ENCODE measurements at regions not wholly inside any gene's neighbourhood (a gene's known extent, or its start where the extent isn't known, plus 50 kb on each side); places are given as distances from the start of the nearest gene placed in this dataset.

GRCh38 chr6:15790116-15790515, 127.3 kb upstream of the DTNBP1 start:
- no peak overlapping the region for H3K27ac ChIP-seq
- no peak for TF ChIP-seq CTCF (conservative IDR thresholded peaks at IDR 0.05)

- TF ChIP-seq CTCF (conservative IDR thresholded peaks at IDR 0.05), result no peak
- no peak overlapping the region for H3K27ac ChIP-seq
Observed at GRCh38 chr6:15786846-15787245, 124.0 kb upstream of the DTNBP1 start.

GRCh38 chr6:15783484-15783883, 120.7 kb upstream of the DTNBP1 start:
- TF ChIP-seq CTCF (conservative IDR thresholded peaks at IDR 0.05), result no peak
- H3K27ac ChIP-seq, result no peak overlapping the region

GRCh38 chr6:15781890-15782289, 119.1 kb upstream of the DTNBP1 start:
- TF ChIP-seq CTCF (conservative IDR thresholded peaks at IDR 0.05), result no peak
- no peak overlapping the region for H3K27ac ChIP-seq

- H3K27ac ChIP-seq, result no peak overlapping the region
Observed at GRCh38 chr6:15781333-15781732, 118.5 kb upstream of the DTNBP1 start.

GRCh38 chr6:15780437-15780836, 117.6 kb upstream of the DTNBP1 start:
- no peak overlapping the region for H3K27ac ChIP-seq
- no peak for TF ChIP-seq CTCF (conservative IDR thresholded peaks at IDR 0.05)

More at GRCh38 chr6:15781333-15781732, 118.5 kb upstream of the DTNBP1 start:
- no peak for TF ChIP-seq CTCF (conservative IDR thresholded peaks at IDR 0.05)

- H3K27ac ChIP-seq, result no peak overlapping the region
- TF ChIP-seq CTCF (conservative IDR thresholded peaks at IDR 0.05), result no peak
Observed at GRCh38 chr6:15779726-15780125, 116.9 kb upstream of the DTNBP1 start.
